ENCODE measurements at regions not wholly inside any gene's neighbourhood (a gene's known extent, or its start where the extent isn't known, plus 50 kb on each side); places are given as distances from the start of the nearest gene placed in this dataset.

DNA sequence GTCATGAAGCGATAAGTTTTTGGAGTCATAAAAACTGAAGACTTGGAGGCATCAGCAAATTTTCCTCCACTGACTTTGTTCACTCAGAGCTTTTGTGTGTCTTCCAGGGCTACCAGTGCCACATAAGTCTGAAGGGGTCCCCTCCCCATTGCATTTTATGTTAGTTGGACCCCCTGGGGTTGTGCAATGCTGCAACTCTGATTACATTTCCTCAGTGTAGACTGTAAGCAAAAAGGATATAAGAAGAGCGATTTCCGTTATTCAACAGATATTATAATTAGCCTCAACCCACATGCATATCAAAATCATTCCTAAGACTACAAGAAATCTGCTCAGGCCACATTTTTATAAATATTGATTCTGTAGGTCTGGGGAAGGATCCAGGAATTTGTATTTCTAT is 324.0 kb downstream of the TDRD3 start:
- Mint-ChIP-seq H3K27me3 (ENCODE audit: unreplicated experiment) (peaks cover 4% of the 10 kb centered on the region), H3K4me1 (ENCODE audit: unreplicated experiment) (no peaks in the 10 kb centered on the region), H3K27ac (ENCODE audit: unreplicated experiment) (no peak overlapping the region), H3K9me3 (ENCODE audit: unreplicated experiment) (no peaks in the 10 kb centered on the region), H3K36me3 (ENCODE audit: unreplicated experiment) (no peaks in the 10 kb centered on the region), H3K4me3 (ENCODE audit: unreplicated experiment) (no peak overlapping the region)
- DNase-seq (ENCODE audit: extremely low spot score, unreplicated experiment): no peak
- TF ChIP-seq, protein P1, sequence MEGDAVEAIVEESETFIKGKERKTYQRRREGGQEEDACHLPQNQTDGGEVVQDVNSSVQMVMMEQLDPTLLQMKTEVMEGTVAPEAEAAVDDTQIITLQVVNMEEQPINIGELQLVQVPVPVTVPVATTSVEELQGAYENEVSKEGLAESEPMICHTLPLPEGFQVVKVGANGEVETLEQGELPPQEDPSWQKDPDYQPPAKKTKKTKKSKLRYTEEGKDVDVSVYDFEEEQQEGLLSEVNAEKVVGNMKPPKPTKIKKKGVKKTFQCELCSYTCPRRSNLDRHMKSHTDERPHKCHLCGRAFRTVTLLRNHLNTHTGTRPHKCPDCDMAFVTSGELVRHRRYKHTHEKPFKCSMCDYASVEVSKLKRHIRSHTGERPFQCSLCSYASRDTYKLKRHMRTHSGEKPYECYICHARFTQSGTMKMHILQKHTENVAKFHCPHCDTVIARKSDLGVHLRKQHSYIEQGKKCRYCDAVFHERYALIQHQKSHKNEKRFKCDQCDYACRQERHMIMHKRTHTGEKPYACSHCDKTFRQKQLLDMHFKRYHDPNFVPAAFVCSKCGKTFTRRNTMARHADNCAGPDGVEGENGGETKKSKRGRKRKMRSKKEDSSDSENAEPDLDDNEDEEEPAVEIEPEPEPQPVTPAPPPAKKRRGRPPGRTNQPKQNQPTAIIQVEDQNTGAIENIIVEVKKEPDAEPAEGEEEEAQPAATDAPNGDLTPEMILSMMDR (IDR thresholded peaks at IDR 0.05): no peak

GRCh38 chr13:60720590-60720989 is 323.6 kb downstream of the TDRD3 start:
- TF ChIP-seq, protein P1 (IDR thresholded peaks at IDR 0.05): no peak
- H3K27me3 Mint-ChIP-seq (ENCODE audit: unreplicated experiment): peaks cover 4% of the 10 kb centered on the region
- no peak overlapping the region for H3K4me3 Mint-ChIP-seq (ENCODE audit: unreplicated experiment)
- no peaks in the 10 kb centered on the region for H3K9me3 Mint-ChIP-seq (ENCODE audit: unreplicated experiment)
- no peak overlapping the region for H3K27ac Mint-ChIP-seq (ENCODE audit: unreplicated experiment)
- no peak for DNase-seq (ENCODE audit: extremely low spot score, unreplicated experiment)
- H3K4me1 Mint-ChIP-seq (ENCODE audit: unreplicated experiment): no peaks in the 10 kb centered on the region
- no peaks in the 10 kb centered on the region for H3K36me3 Mint-ChIP-seq (ENCODE audit: unreplicated experiment)

- no peaks in the 10 kb centered on the region for H3K9me3 Mint-ChIP-seq (ENCODE audit: unreplicated experiment)
- no peaks in the 10 kb centered on the region for H3K4me1 Mint-ChIP-seq (ENCODE audit: unreplicated experiment)
- TF ChIP-seq, protein P1 (IDR thresholded peaks at IDR 0.05): no peak
- no peaks in the 10 kb centered on the region for H3K36me3 Mint-ChIP-seq (ENCODE audit: unreplicated experiment)
- no peak overlapping the region for H3K27ac Mint-ChIP-seq (ENCODE audit: unreplicated experiment)
- DNase-seq (ENCODE audit: extremely low spot score, unreplicated experiment): no peak
- H3K27me3 Mint-ChIP-seq (ENCODE audit: unreplicated experiment): no peaks in the 10 kb centered on the region
- H3K4me3 Mint-ChIP-seq (ENCODE audit: unreplicated experiment): no peak overlapping the region
Observed at GRCh38 chr13:60716313-60716712, 319.3 kb downstream of the TDRD3 start.

DNA sequence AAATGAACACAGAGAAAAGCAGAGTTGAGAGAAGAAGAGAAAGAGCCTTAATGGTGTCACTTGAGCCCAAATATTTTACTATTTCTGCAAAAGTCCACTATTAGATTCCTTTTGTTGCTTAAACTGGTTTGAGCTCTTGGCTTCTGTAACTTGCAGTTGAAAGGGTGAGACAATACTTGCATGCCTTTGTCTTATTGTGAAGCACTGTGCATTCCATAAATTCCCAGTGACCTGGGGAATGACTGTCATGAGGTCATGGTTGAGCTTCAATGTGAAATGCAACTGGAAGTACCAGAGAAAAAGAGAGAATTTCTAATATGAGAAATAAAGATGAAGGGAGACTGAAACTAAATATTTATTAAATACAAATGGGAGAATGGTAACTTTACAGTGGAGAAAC is 310.9 kb downstream of the TDRD3 start:
- TF ChIP-seq, protein P1 (IDR thresholded peaks at IDR 0.05): no peak
- Mint-ChIP-seq H3K27ac (ENCODE audit: unreplicated experiment) (no peak overlapping the region), H3K9me3 (ENCODE audit: unreplicated experiment) (peaks cover 9% of the 10 kb centered on the region), H3K27me3 (ENCODE audit: unreplicated experiment) (no peaks in the 10 kb centered on the region), H3K36me3 (ENCODE audit: unreplicated experiment) (no peaks in the 10 kb centered on the region), H3K4me3 (ENCODE audit: unreplicated experiment) (no peak overlapping the region), H3K4me1 (ENCODE audit: unreplicated experiment) (no peaks in the 10 kb centered on the region)
- DNase-seq (ENCODE audit: extremely low spot score, unreplicated experiment): no peak

GRCh38 chr13:60701895-60702294 is 304.9 kb downstream of the TDRD3 start:
- Mint-ChIP-seq H3K27me3 (ENCODE audit: unreplicated experiment) (peaks cover 23% of the 10 kb centered on the region), H3K4me1 (ENCODE audit: unreplicated experiment) (no peaks in the 10 kb centered on the region), H3K4me3 (ENCODE audit: unreplicated experiment) (no peak overlapping the region), H3K9me3 (ENCODE audit: unreplicated experiment) (no peaks in the 10 kb centered on the region), H3K27ac (ENCODE audit: unreplicated experiment) (no peak overlapping the region), H3K36me3 (ENCODE audit: unreplicated experiment) (no peaks in the 10 kb centered on the region)
- TF ChIP-seq, protein P1 (IDR thresholded peaks at IDR 0.05): no peak
- DNase-seq (ENCODE audit: extremely low spot score, unreplicated experiment): no peak

All from osteocyte (in vitro differentiated cells).